NB4 (cell line): ENCODE measurements at regions not wholly inside any gene's neighbourhood (a gene's known extent, or its start where the extent isn't known, plus 50 kb on each side); places are given as distances from the start of the nearest gene placed in this dataset.

Experiments used
- POLR2A ChIP-seq: IDR thresholded peaks from 2 replicates; pipeline ENCODE4 v1.6.1; 2011; ENCODE audit warnings: mild to moderate bottlenecking; ENCODE audit not compliant: insufficient read length; ENCODE audit errors: extremely low read depth
- TF ChIP-seq, protein P1 (sequence below): IDR thresholded peaks from one replicate; pipeline ENCODE4 v1.5.1; 2012; ENCODE audit warnings: low read depth, low read length
- TF ChIP-seq, protein P2 (sequence below): IDR thresholded peaks from 2 replicates; pipeline ENCODE4 v1.6.1; 2011; ENCODE audit warnings: low read depth, low read length

DNA sequence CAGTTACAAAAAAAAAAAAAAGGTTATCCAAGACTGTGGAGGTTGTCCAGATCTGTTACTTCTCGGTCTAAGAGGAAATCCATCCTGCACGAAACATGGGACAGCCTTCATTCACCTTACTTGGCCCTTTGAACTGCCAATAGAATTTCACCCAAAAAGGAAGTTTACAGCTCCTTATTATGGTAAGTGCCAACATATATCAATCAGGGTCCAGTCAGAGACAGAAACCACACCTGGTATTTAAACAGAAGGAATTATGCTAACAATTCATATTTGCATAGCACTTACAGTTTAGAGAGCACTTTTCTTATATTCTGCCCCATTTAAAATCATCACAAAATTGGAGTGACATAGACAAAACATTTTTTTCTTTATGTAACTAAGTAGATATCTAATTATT, 93.6 kb upstream of the PTPN3 start:
- TF ChIP-seq, protein P1, sequence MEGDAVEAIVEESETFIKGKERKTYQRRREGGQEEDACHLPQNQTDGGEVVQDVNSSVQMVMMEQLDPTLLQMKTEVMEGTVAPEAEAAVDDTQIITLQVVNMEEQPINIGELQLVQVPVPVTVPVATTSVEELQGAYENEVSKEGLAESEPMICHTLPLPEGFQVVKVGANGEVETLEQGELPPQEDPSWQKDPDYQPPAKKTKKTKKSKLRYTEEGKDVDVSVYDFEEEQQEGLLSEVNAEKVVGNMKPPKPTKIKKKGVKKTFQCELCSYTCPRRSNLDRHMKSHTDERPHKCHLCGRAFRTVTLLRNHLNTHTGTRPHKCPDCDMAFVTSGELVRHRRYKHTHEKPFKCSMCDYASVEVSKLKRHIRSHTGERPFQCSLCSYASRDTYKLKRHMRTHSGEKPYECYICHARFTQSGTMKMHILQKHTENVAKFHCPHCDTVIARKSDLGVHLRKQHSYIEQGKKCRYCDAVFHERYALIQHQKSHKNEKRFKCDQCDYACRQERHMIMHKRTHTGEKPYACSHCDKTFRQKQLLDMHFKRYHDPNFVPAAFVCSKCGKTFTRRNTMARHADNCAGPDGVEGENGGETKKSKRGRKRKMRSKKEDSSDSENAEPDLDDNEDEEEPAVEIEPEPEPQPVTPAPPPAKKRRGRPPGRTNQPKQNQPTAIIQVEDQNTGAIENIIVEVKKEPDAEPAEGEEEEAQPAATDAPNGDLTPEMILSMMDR = no peak
- no peak for TF ChIP-seq POLR2A
- TF ChIP-seq, protein P2, sequence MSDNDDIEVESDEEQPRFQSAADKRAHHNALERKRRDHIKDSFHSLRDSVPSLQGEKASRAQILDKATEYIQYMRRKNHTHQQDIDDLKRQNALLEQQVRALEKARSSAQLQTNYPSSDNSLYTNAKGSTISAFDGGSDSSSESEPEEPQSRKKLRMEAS = no peak
